Motor neuron (in vitro differentiated cells): ENCODE measurements at regions not wholly inside any gene's neighbourhood (a gene's known extent, or its start where the extent isn't known, plus 50 kb on each side); places are given as distances from the start of the nearest gene placed in this dataset.

Experiments used
- ATAC-seq, 8 experiments: fragments of 200-7000 bp; cut with Tn5 transposase; replicated peaks in 6 of 8; 2 replicates each; pipeline ENCODE4 v1.8.0; 2021; ENCODE audit warnings: mild to moderate bottlenecking in 8 of 8, moderate library complexity in 8 of 8
- H3K27ac ChIP-seq, 2 donors: fragments of 250-450 bp; sonication (Bioruptor Pico); 2 replicates each; pipeline ENCODE4 v1.9.0; 2021; ENCODE audit warnings: antibody characterized with exemption in 2 of 2, mild to moderate bottlenecking in 2 of 2, moderate library complexity in 1 of 2
- H3K4me1 ChIP-seq, 2 donors: fragments of 250-450 bp; sonication (Bioruptor Pico); replicated peaks in 1 of 2; 2 replicates each; pipeline ENCODE4 v1.6.1; 2021; ENCODE audit warnings: antibody characterized with exemption in 2 of 2, mild to moderate bottlenecking in 2 of 2, moderate library complexity in 1 of 2
- H3K4me3 ChIP-seq, 5 donors: fragments of 250-450 bp; sonication (Bioruptor Pico); 2 replicates each; pipeline ENCODE4 v1.9.0; 2021; ENCODE audit warnings: antibody characterized with exemption in 5 of 5, mild to moderate bottlenecking in 5 of 5, moderate library complexity in 4 of 5
- WGBS, 10 experiments: fragments of 450-650 bp; shearing (Covaris generic); methylation state at CpG; one replicate each; pipeline ENCODE4 v1.0.0; 2022; 5-methylcytosine and 5-hydroxymethylcytosine counted together
- in situ Hi-C, 9 experiments: fragments of 400-800 bp; cut with MboI; loops; one replicate each; pipeline ENCODE4 v1.15.0; 2021; ENCODE audit warnings: low sequenced_read_pairs in 9 of 9, low pct_unique_long_range_greater_than_20kb in 2 of 9; ENCODE audit not compliant: unreplicated experiment in 9 of 9

GRCh38 chr7:113825832-113826231 lies 93.0 kb downstream of the PPP1R3A start:
- no peak overlapping the region for H3K27ac ChIP-seq
- in situ Hi-C loops: no loop called here
- WGBS, 10 experiments: 11 to 100% (median 69%) methylated on average over 1 of the region's 1 CpG; no CpG with 5 or more reads in 2 of the 10 experiments
- H3K4me1 ChIP-seq: no peaks in the 10 kb centered on the region
- H3K4me3 ChIP-seq: no peak overlapping the region
- no peak for ATAC-seq

DNA sequence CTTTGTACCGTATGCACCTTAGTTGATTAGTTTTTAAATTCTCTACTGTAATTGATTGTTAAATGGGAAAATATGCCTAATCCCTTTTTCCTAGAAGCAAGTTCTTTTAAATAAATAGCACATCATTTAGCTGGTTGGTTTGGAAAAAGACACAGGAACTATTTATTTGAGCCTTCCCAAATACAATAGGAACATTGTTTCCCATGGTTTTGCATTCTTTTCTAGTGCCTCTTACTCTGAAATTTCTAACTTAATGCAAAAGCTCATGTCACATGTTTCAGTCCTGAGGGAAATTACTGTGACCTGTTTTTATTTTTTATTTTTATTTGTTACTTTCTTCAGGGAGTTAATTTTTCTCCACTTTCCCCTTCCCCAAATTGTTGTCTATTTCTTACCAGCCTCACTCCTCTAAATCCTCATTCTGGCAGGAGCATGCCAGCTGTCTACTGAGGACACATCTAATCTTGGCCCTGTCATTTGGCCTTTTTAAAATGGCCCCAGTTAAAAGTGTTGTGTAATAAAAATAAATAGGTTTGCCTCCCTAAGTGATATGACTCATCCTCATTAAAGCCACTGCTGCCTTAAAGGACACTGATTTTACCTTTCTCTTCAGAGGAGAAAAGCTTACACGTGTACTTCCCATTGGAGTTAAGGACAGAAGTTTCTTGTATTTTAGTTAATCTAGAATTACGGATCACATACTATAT lies 94.5 kb downstream of the PPP1R3A start:
- Histone ChIP-seq H3K4me3 (no peak overlapping the region), H3K27ac (no peak overlapping the region), H3K4me1 (no peaks in the 10 kb centered on the region)
- peak in 2 of 8 experiments; percentile 17 to 30 for ATAC-seq
- 0 to 92% (median 63%) methylated on average over 1 to 3 of the region's 3 CpGs; no CpG with 5 or more reads in 2 of the 10 experiments for WGBS, 10 experiments
- in situ Hi-C loops: no loop called here

DNA sequence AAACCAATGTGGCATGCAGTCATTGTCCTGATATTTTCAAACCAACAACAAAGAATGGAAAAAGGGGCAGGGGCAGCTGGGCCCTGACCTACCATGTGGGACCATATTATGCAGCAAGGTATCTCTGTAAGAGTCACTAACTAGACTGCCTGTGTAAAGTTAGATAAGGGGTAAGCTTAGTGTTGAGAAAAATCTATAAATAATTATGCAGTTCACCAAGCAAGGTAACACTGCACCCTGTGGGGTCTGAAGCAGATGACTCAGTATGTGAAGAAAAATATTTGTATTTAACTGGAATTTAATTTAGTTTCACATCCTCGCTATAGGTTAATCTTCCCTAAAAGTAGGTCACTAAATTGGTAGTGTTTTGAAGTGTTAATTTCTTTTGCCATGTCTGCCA lies 99.3 kb downstream of the PPP1R3A start:
- no peaks in the 10 kb centered on the region for H3K4me1 ChIP-seq
- no peak for ATAC-seq
- H3K4me3 ChIP-seq: no peak overlapping the region
- WGBS, 10 experiments: 0 to 86% (median 8%) methylated on average over 1 of the region's 1 CpG; no CpG with 5 or more reads in 3 of the 10 experiments
- H3K27ac ChIP-seq: no peak overlapping the region
- in situ Hi-C loops: no loop called here

- H3K4me1 ChIP-seq: no peaks in the 10 kb centered on the region
- in situ Hi-C loops: no loop called here
- no peak overlapping the region for H3K4me3 ChIP-seq
- no peak for ATAC-seq
- H3K27ac ChIP-seq: no peak overlapping the region
These were observed 102.2 kb downstream of the PPP1R3A start for GRCh38 chr7:113816639-113817038.

DNA sequence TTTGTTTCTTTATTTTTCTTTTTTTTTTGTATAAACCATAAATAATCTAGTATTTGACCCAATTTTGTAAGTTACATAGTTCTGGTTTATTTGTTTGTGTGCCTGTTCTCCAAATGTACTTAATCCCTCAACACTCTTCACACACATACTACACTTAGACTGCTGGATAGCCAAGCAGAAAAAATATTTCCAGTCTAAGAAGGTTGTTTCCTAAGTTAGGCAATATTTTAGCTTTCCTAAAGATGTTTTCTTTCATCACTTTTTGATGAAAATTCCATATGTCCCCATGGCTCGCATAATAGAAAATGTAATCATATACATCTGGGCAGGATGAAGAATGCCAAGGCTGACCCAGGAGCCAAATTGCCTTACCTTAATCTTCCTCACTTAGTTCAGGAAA lies 105.3 kb downstream of the PPP1R3A start:
- WGBS, 10 experiments: 0 to 100% (median 0%) methylated on average over 1 of the region's 1 CpG; no CpG with 5 or more reads in 2 of the 10 experiments
- Histone ChIP-seq H3K4me3 (no peak overlapping the region), H3K27ac (no peak overlapping the region), H3K4me1 (no peaks in the 10 kb centered on the region)
- ATAC-seq: no peak
- in situ Hi-C loops: no loop called here

DNA sequence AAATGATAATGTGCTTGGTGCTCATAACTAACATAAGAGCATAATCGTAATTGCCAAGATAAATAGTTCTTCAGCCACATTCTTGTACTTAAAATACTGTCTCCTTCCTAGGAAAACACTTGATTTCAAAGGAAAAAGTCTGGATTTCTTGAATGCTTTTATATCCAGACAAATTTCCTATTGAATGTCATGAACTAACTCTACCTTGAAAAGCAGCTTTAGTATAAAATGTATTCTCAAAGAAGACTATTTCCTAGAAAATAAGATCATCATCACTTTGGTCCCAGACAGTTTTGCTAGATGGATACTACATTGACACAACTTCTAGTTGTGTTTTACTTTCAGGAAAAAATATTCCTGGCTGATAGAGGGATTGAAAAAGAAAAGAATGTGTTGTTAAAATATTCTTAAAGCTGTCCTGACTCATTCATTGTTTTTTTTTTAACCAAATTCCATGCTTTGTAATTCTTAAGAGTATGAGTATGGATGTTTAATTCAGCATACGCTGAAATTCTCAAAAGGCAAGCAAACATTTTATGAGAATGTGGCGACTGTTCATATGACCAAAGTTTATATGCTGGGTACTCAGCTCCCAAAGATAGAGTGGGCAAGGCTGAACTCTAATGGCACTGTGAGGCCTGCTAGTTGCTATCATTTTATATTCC lies 106.1 kb downstream of the PPP1R3A start:
- H3K27ac ChIP-seq: no peak overlapping the region
- no peak for ATAC-seq
- in situ Hi-C loops: no loop called here
- no peak overlapping the region for H3K4me3 ChIP-seq
- 10 to 100% (median 79%) methylated on average over 1 to 3 of the region's 3 CpGs for WGBS, 10 experiments
- no peaks in the 10 kb centered on the region for H3K4me1 ChIP-seq

DNA sequence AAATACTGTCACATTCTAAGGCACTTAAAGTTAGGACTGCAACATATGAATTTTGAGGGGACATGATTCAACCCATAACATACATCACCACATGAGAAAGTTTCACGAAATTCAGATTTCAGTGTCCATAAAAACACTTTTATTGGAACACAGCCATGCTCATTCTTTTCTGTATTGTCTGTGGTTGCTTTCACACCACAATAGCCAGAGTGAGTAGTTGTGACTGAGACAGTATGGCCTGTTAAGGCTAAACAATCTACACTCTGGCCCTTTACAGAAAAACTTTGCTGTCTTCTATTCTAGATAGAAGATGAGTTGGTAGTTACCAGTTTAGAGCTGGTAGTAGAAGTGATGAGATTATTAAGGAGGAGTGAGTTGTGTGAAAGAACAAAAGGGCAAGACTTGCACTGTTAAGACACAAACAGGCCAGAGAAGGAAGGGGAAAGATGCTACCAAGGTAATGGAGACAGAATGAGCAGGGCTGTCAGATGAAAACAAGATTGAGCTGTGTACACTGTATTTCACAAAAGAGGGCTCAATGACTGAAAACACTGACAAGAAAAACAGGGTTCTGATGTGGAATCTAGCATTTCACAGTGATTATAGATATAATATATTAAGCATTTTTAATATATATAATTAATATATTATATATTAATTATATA lies 108.6 kb downstream of the PPP1R3A start:
- WGBS, 10 experiments: 14 to 100% (median 71%) methylated on average over 1 of the region's 1 CpG; no CpG with 5 or more reads in 3 of the 10 experiments

GRCh38 chr7:113809581-113809980 lies 109.2 kb downstream of the PPP1R3A start:
- Histone ChIP-seq H3K27ac (no peak overlapping the region), H3K4me3 (no peak overlapping the region), H3K4me1 (no peaks in the 10 kb centered on the region)
- ATAC-seq: no peak
- WGBS, 10 experiments: 0 to 100% (median 71%) methylated on average over 1 to 3 of the region's 3 CpGs; no CpG with 5 or more reads in 2 of the 10 experiments
- in situ Hi-C loops: no loop called here

More for the DNA sequence above, 108.6 kb downstream of the PPP1R3A start:
- ATAC-seq: peak in 2 of 8 experiments; percentile 29 to 98
- Histone ChIP-seq H3K4me1 (no peaks in the 10 kb centered on the region), H3K4me3 (no peak overlapping the region), H3K27ac (no peak overlapping the region)
- in situ Hi-C loops: no loop called here

GRCh38 chr7:113806633-113807327 lies 112.0 kb downstream of the PPP1R3A start:
- ATAC-seq: no peak
- no peak overlapping the region for H3K27ac ChIP-seq
- no peak overlapping the region for H3K4me3 ChIP-seq
- H3K4me1 ChIP-seq: no peaks in the 10 kb centered on the region
- in situ Hi-C loops: no loop called here
- WGBS, 10 experiments: 13 to 100% (median 84%) methylated on average over 3 to 7 of the region's 7 CpGs

GRCh38 chr7:113805976-113806375 lies 112.8 kb downstream of the PPP1R3A start:
- Histone ChIP-seq H3K4me3 (no peak overlapping the region), H3K4me1 (no peaks in the 10 kb centered on the region), H3K27ac (no peak overlapping the region)
- no peak for ATAC-seq
- WGBS, 10 experiments: 0 to 100% (median 72%) methylated on average over 1 of the region's 1 CpG; no CpG with 5 or more reads in 2 of the 10 experiments
- in situ Hi-C loops: no loop called here

DNA sequence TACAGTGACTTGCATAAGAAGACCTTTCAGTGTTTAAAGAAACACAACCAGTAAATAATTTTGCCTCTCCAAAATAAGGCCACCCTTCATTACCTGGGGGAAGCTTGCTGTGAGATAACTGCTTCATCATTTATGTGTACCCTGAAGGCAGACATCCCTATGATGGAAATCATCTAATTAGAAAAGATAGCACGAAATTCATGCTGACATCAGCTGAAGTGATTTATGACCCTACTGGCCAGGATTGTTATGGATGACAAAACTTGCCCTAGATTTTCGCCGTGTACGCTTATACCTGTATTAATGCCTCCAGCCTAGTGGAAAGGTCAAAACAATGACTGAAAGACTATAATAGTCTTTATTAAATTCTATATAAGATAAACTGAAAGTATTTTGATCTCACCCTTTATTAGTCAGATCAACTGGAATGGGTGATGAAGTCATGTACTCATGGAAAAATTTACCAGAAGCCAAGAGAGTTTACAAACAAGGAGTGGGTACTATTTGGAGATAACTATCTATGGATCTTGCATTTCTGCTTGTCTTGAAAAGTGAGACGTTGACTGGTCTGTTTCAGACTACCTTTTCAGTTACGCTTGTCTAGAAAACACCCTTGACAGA lies 114.2 kb downstream of the PPP1R3A start:
- in situ Hi-C loops: no loop called here
- WGBS, 10 experiments: 7 to 94% (median 64%) methylated on average over 1 to 6 of the region's 6 CpGs
- Histone ChIP-seq H3K4me1 (no peaks in the 10 kb centered on the region), H3K27ac (no peak overlapping the region), H3K4me3 (no peak overlapping the region)
- ATAC-seq: no peak

- in situ Hi-C loops: no loop called here
- H3K4me3 ChIP-seq: no peak overlapping the region
- no peak overlapping the region for H3K27ac ChIP-seq
- no peak for ATAC-seq
- 0 to 90% (median 29%) methylated on average over 1 of the region's 1 CpG; no CpG with 5 or more reads in 3 of the 10 experiments for WGBS, 10 experiments
- no peaks in the 10 kb centered on the region for H3K4me1 ChIP-seq
These were observed 117.1 kb downstream of the PPP1R3A start for GRCh38 chr7:113801751-113802150.

- no peak overlapping the region for H3K27ac ChIP-seq
- H3K4me3 ChIP-seq: no peak overlapping the region
- H3K4me1 ChIP-seq: no peaks in the 10 kb centered on the region
- no peak for ATAC-seq
- 0 to 94% (median 78%) methylated on average over 1 to 2 of the region's 2 CpGs; no CpG with 5 or more reads in 1 of the 10 experiments for WGBS, 10 experiments
- in situ Hi-C loops: no loop called here
These were observed 118.0 kb downstream of the PPP1R3A start for GRCh38 chr7:113800826-113801225.
